DMS53 treated with DMSO at 0.1 percent for 48 hours (cell line): ENCODE measurements at regions not wholly inside any gene's neighbourhood (a gene's known extent, or its start where the extent isn't known, plus 50 kb on each side); places are given as distances from the start of the nearest gene placed in this dataset.

Source experiments
- DNase-seq: peaks from one replicate; lab custom pipeline; 2025; ENCODE audit not compliant: unreplicated experiment; lab: John Stamatoyannopoulos, UW

DNA sequence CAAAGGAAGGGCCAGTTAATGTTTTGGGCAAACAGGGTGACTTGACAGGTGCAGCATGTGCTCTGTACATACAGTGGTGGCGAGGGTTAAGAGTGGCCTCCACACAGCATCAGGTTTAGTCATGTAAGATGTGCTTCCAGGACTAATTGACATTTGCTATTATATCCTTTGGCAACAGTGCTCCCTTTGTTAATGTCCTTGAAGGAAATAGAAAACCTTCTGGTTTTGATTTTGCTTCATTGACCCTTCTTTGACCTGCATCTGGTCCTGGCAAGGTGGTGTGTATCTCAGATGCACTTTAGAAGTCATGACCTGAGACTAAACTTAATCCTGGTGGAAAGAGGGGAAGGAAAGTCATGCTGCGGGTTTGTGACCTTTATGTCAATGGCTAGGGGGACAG is 440.0 kb downstream of the ENC1 start:
- no peak for DNase-seq

DNA sequence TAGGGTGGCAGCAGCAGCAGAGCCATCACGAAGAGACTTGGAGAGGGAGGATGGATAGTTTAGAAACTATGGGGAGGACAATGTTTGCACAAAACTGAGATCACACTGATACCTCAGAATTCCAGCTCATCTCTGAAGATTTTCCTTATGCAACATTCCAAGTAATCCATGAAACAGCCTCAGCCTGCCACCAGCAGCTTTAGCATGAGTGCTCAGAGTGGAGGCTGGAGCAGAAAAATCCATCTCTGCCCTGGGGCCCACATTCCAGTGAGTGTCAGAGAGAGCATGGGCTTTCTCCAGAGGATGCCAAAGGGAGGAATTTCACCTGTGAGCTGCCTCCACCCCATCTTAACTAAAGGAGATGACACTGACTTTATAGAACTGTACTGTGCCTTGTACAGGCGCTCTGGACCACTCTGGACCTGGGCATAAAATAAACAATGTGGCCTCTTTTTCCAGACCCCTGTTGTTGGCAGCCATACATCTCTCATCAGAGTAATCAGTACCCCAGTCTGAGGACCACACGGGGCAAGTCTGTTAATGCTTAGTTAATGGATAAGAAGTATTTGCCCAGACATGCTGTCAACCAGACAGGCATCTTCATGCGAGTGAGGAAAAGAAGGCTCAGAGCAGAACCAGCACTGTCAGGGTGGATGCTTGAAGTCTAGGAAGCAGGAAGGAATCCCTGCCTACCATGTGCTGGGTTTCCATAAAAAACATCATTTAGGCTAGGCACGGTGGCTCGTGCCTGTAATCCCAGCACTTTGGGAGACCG is 440.9 kb downstream of the ENC1 start:
- no peak for DNase-seq

DNA sequence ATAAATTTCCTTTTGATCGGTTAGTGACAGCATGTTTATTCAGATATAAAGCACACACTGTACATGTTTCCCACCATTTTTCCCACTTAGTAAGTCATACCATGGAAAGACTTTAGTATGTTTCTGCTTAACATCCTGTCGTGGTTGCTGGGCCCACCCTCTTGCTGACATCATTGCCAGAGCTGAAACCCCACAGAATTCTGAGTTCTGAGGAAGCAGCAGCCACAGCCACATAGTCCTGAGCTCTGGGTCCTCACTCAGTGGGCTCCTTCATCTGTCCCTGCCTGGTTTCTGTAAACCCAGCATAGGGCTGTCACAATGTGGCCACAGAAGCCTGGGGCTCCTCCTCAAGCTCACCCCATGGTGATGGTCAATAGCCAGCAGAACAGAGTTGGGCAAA is 441.5 kb downstream of the ENC1 start:
- DNase-seq = no peak

DNA sequence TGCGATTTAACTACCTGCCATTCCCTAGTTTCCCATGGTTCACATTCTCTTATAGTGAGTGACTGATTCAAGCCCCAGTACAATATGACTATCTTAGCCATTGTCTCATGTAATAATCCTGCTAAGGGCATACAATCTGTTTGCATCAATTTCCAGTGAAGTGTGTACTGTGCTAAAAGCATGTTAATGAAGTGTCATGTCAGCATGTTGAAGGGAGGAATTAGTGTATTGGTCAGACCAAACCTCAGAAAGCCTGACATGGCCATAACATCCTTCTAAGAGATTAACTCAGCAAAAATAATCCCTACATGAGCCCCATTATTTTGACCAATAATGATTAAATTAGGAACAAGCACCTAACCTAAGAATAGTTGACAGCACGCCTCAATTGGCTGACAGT is 442.4 kb downstream of the ENC1 start:
- no peak for DNase-seq

DNA sequence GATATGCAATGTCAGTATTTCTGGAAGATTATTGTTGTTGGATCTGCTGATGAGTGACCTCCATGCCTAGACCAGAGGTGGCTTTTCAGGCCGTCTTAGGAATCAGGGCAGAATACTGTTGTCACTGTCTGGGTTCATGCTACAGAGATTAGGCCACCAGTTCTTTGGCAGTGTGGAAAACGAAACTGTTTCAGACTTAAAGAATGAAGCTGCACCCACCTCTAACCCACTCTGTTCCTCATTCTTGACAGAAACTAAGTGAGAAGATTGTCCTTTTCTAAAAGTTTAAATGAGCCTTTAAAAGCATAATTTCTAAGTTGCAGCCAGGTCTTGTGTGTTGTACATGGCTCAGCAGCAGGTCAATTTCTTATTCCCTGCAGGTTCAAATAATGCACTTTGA is 444.3 kb downstream of the ENC1 start:
- DNase-seq = no peak

DNA sequence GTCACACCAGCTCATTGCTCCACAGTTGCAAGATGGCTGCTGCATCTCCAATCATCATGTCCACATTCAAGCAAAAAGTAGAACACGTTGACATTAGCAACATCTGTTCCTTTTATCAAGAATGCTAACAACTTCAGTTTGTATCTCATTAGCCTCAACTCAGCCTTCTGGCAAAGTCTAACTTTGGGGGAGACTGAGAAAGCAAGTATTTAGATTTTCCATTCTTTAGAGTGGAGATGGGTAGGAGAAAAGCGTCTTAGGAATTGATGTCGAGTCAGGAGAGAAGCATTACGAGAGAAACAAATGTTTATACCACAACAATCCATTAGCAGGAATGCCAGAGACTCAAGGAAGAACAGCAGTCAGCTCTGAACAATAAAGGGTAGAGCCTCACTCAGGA is 446.3 kb downstream of the ENC1 start:
- DNase-seq = no peak

DNA sequence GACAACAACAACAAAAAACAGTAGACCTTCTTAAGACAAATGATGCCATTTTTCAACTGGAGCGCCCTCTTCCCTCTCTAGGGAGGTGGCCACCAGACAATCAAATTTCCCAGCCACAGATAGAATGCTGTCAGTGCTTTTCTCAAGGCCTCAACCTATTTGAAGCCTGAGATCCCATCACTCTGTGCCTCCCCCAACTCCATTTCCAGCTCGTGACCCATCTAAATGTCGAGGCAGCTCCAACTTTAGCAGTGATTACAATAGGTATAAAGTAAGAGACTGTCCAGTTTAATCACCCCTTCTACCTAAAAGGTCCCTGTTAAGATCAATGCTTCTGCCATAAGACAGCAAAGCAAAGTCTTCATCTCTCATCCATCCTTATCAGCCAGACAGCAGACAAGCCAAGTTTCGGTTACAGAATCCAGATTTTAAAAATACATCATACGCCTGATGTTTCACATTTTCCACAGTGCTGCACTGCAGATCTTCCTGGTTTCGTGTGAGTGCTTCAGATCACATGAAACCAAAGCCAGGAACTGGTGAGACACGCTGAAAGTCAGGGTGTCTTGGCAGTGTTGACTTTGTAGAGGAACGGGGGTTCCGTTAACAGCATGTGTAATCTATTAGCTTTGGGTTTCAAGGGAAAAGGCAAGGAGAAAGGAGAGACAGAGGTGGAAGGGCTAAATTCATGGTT is 447.8 kb downstream of the ENC1 start:
- DNase-seq = no peak

DNA sequence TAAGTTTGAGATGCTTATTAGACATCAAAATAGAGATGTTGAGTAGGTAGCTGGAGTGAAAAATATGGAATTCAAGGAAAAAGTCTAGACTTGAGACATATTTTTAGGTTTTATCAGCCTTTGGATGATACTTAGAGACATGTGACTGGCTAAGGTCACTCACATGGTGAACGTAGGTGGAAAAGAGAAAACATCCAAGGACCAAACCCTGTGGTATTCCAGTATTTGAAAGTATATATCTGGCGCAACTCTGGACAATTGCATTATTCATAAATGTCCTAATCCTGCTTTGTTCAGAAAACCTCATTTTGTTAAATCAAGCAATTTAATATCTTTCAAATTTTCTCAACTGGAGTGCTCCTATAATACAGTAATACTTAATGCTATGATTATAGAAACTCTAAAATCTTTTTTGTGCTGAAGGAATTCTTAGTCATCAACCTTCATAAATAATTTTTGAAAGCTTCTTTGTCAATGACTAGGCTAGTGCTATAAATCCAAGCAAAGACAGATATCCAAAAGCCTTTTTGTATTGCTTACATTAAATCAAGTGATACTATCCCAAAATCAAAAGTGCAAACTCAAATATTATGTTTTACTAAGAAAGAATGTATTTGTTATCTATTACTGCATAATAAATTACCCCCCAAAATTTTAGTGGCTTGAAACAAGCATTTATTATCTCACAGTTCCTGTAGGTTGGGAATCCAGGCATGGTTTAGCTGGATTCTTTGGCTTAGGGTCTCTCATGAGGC is 452.0 kb downstream of the ENC1 start:
- DNase-seq = no peak

DNA sequence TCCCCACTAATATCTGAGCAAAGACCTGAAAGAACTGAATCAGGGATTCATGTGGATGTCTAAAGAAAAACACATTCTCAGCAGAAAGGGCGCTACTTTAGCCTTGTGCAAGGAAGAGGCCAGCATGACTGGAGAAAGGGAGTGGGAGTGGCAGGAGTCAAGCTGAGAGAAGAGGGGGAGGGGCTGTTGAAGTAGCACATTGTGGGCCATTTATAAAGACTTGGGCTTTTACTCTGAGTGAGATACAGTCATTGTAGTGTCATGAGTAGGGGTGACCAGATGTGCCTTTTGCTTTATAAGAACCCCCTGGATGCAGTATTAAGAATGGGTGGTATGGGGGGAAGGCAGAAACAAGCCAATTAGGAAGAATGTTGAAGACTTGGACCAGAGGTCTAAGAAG is 452.8 kb downstream of the ENC1 start:
- DNase-seq = no peak

DNA sequence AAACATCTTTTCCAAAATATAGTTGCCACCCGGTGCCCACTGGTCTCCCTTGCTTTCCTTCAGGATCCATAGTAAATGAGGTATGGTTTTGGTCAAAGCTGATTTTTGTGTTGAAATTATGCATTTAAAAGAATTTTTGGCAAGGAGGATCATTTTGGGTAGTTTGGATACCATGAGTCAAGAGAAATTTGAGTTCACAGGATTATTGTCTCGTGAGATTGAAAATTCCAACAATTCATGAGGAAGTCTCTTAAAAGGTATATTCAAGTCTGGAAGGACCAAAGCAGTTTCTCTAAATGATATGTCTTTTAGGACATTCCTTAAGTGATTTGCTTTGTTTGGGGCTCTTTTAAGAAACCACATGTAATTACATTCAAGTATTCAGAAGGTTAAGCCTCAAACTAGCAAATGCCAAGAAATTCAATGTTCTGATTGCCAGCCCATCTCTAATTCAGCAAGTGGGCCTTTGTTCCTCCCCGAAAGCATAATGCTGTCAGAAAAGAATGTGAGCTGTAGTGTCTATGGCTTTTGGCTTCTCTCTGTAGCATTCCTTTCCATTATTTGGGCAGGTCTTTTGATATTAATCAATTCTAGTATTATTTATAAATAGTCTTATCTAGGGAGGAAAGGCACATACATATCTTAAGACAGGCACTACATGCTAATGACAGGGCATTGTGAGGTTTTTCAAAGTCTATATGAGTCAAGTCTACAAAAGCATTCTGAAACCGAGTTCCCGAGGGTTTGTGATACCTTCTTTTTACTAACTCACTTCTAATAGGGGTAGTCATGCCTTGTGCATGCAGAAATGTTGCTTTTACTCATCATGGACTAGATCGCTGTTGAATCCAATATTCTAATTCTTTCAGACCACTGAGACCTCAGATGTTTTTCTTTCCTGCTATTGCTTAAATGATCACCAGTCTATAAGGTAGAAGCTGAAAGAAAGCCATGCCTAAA is 453.9 kb downstream of the ENC1 start:
- DNase-seq = no peak

DNA sequence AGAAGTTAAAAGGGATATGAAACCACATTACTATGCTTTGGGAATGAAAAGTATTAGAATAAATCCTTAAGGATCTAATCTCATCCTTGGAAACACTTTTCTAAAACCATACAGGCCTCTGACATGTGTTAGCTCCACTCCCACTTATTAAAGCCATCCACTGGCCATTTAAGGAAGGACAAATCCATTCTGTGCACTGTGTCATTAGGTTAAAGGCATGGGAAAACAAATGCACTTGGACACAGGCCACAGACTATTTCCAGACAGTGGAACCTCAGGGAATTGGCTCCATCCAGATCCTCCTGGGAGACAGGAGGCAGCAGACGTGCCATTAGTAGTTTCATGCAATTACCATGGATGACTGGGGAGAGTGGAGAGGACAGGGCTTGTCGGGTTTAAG is 454.9 kb downstream of the ENC1 start:
- DNase-seq = no peak

DNA sequence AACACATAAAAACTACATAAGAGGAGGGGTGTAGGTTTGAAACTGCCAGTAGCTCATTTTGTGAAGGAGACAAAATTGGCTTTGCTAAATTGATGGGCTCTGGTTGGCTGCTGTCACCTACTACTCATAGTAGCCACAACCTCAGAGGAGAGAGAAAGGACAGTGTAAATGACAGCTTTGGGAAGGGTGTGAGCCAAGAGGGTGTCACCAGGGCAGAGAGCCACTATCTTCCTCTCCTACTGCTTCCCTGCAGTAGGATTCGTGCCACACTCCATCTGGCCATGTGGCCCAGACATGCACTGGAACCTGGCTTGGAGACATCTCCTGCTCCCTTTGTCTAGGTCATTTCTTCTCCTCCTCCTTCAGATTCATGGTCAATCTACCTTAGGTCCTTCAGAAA is 455.9 kb downstream of the ENC1 start:
- DNase-seq = no peak

DNA sequence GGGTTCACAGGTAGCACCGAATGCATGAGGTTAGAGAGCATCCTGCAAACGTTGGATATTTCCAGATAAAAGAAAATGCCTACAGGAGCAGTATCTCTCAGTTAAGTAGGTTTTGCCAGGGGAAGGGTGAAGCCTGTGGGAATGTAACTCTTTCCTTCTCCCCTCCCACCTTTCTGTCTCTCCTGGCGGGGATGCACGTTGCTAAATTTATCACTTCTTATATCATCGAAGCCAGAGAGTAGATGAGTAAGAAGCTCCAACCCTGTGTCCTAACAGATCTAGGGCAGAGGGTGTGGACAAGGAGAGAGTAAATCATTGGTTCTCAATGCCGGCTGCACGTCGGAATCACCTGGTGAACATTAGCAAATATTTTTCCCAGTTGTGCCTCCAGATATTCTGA is 457.5 kb downstream of the ENC1 start:
- no peak for DNase-seq

DNA sequence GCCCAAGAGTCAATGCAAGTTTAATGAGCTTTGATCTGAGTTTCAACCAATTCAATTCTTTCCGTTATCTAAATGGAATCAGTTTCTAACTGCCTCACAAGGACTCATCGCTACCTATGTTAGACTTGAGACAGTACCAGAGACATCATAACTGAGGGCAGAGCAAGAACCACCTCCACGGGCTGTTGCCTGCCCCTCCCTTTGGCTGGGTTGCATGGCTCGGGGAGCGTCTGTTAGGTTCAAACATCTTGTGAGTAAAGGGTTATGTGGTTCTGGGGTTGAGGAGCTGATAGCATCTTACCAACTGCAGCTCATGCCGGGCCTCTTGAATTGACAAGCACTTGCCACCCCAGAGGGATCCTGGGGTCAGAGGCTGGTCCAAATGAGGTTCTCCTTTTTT is 457.9 kb downstream of the ENC1 start:
- DNase-seq = no peak

DNA sequence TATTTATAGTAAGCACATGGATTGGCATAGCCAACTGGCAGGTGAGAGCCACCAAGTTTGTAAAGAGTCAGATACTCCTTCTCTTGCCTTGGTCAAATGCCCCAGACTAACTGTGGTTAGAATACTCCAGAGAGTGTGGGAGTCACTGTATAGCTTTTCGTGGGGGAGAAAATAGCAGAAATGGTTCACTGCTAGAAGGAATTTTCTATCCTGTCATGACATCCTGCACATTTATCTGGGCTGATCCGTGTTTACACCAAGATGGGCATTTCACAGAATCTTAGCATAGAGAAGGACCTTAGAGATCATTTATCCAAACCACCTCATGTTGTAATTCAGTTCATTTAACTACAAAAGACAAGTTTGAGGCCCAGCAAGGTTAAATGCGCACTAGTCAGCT is 460.8 kb downstream of the ENC1 start:
- DNase-seq = no peak

DNA sequence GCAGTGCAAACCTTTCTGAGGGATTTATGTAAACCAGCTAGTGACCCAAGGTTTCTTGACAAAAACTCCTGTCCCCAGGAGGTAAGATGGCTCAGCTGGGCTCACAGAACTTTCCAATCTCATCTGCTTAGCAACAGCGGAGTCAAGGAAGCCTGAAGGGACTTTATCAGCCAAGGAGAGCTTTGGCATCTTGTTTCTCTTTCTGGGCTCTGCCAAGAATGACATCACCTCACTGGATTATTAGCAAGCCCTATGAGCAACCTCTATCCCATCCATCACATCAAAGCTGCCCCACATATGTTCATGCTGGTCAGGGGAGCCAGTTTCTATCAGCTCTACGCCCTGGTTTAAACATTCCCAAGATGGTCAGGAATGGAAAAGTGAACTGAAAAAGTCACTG is 461.3 kb downstream of the ENC1 start:
- DNase-seq = no peak

DNA sequence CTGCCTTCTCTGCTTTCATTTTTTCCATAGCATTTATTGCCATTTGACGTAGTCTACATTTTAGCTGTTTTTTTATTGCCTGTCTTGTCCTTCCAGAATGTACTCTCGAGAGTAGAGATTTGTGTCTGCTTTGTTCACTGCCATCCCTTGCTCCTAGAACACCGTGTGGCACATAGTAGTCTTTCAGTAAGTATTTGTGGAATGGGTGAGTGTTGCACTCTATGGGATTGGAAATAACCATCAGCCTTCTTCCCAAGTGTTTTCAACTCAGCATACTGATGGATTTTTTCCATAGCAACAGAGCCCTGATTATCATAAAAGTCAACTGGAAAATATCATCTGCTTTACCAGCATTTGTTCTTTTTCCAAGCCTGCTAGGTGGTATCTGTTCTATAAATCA is 462.6 kb downstream of the ENC1 start:
- no peak for DNase-seq

DNA sequence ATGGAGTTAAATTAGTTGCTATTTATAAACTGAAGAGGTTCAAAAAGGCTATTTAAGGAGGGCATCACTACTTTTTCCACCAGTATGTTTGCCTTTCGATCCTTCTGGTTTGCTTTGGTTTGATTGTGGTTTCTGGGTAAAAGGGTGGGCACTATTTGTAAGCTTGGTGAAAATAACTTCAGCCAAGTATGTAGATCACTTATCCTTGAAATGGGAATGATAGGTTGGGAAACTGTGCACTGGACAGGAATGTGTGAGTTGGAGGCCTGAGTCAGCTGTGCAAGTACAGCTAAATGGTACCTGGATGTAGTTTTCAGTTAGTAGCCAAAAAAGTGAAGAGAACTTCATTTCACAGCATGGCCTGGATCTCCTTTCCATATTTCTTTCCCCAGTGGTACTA is 466.2 kb downstream of the ENC1 start:
- DNase-seq = no peak

DNA sequence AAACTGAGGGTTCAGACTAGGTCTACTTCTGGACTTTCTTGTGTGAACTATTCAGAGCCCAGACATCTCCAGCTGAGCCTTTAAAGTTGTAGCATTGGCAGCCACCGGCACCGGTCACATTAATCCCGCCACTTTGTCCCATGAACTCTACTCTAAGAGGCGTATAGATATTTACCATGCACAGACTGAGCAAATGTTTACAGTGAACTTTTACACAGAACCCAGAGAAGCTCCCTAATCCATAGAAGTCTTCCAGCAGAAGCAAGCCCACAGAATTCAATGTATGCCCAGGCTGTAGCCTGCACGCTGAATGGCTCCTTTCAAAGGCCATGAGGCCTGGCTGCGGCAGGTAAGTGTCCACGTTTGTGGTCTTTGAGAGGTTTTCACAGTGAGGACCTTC is 466.9 kb downstream of the ENC1 start:
- no peak for DNase-seq

DNA sequence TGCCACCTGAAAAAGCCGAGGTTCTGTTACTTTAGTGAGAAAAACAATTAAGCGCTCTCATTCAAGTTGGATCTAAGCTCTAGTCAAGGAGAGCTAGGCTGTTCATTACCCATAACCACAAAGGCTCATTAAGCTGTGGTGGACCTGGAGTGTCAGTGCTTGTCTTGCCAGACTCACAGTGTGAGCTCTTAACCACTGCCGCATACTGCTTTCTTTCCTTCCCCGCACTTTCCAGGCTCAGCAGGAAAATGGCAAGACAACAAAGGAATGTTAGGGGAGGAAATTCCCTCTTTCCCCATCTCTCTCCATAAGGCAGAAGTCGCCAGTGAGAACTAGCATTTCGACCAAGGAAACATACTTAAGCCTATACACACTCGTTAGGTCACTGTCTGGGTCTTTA is 467.3 kb downstream of the ENC1 start:
- no peak for DNase-seq

DNA sequence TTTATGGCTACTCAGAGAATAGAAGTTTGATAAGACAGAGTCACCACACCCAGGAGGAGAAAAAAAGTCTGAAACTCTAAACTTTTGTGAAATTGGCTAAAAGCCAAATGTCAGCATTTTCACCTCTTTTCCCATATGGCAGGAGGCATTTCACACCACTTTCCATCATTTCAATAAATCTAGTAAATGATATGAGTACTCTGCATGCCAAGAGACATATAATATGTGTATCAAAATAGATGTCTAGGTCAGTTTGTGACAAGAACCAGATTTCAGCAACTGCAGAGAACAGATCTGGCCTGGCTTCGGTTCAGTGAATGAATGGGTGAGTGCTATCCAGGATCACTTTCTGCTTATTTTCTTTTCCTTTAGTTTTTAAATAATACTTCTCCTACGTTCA is 470.8 kb downstream of the ENC1 start:
- no peak for DNase-seq
